K562 (cell line): ENCODE measurements at regions not wholly inside any gene's neighbourhood (a gene's known extent, or its start where the extent isn't known, plus 50 kb on each side); places are given as distances from the start of the nearest gene placed in this dataset.

Experiments
- ATAC-seq: fragments of 200-7000 bp; cut with Tn5 transposase; 3 replicates; pipeline ENCODE4 v1.9.1; 2020; ENCODE audit warnings: moderate library complexity
- BruUV-seq: library from RNA; stranded (reverse); fragments of 400-500 nt; replicated peaks from 2 replicates; lab custom pipeline; 2021; lab: Mats Ljungman, UMichigan
- CTCF ChIA-PET: fragments of 300-600 bp; formaldehyde crosslinking; extraction: SDS; loops from one replicate; lab custom pipeline; 2021; ENCODE audit warnings: low intra/inter-chr PET ratio; lab: Yijun Ruan, JAX
- POLR2A ChIA-PET: fragments of 300-600, 350-650 bp; sonication (Branson Sonifier 250); formaldehyde crosslinking; extraction: SDS; loops from one replicate; lab custom pipeline; 2021; ENCODE audit warnings: antibody characterized with exemption, inconsistent platforms; lab: Yijun Ruan, JAX
- DNase-seq, 4 experiments: peaks; one replicate each; pipeline versions ENCODE4 v3.0.0 to v3.0.0-alpha.2; 2011 to 2018; ENCODE audit warnings: low spot score in 3 of 4, mixed read lengths in 3 of 4; ENCODE audit errors: extremely low read depth in 1 of 4
- FAIRE-seq: peaks from 2 replicates; lab custom pipeline; 2011; peaks lifted over from hg19 to GRCh38; lab: Jason Lieb, UNC
- H2AFZ ChIP-seq: 2 replicates; pipeline ENCODE4 v1.6.0; 2011; ENCODE audit warnings: low read depth, low read length, control low read depth, inconsistent platforms
- H3K27ac ChIP-seq: fragments of 200-600 bp; 3 replicates; pipeline ENCODE4 v1.8.0; 2011; ENCODE audit warnings: low read depth, mild to moderate bottlenecking, control low read depth, inconsistent platforms, low read length, moderate library complexity, mixed read lengths; ENCODE audit errors: extremely low read depth
- H3K27me3 ChIP-seq, 2 experiments: fragments of 300-600 bp in 1 of 2; 2 replicates in 1 of 2; 3 replicates in 1 of 2; pipeline versions ENCODE4 v1.6.0 to v1.8.0; 2011; ENCODE audit warnings: inconsistent platforms in 2 of 2, low read length in 2 of 2, mild to moderate bottlenecking in 1 of 2, mixed read lengths in 1 of 2, moderate library complexity in 1 of 2; ENCODE audit not compliant: control insufficient read depth in 2 of 2, insufficient read depth in 2 of 2
- H3K36me3 ChIP-seq: fragments of 300-600 bp; 3 replicates; pipeline ENCODE4 v1.8.0; 2011; ENCODE audit warnings: mild to moderate bottlenecking, low read length, inconsistent platforms; ENCODE audit not compliant: control insufficient read depth, insufficient read depth
- H3K4me1 ChIP-seq, 2 experiments: fragments of 200-600 bp in 1 of 2; replicated peaks in 1 of 2; 2 replicates in 1 of 2; 3 replicates in 1 of 2; pipeline versions ENCODE4 v1.5.1 to v1.8.0; 2011; ENCODE audit warnings: inconsistent platforms in 2 of 2, low read length in 2 of 2, mild to moderate bottlenecking in 1 of 2, mixed read lengths in 1 of 2, moderate library complexity in 1 of 2; ENCODE audit not compliant: control insufficient read depth in 2 of 2, insufficient read depth in 2 of 2
- H3K4me2 ChIP-seq: 2 replicates; pipeline ENCODE4 v1.6.1; 2011; ENCODE audit warnings: low read length, control low read depth, inconsistent platforms, mixed read lengths; ENCODE audit not compliant: insufficient read depth
- H3K4me3 ChIP-seq: fragments of 200-600 bp; sonication (generic), shearing (Covaris generic); 2 replicates; pipeline ENCODE4 v1.5.1; 2016; ENCODE audit warnings: control low read depth, inconsistent platforms
- H3K79me2 ChIP-seq: fragments of 200-600 bp; 3 replicates; pipeline ENCODE4 v1.8.0; 2011; ENCODE audit warnings: low read length, inconsistent platforms; ENCODE audit not compliant: control insufficient read depth, insufficient read depth
- H3K9ac ChIP-seq, 2 experiments: 2 replicates each; pipeline versions ENCODE4 v1.6.0 to v1.6.1; 2011; ENCODE audit warnings: low read depth in 2 of 2, low read length in 2 of 2, control low read depth in 1 of 2, inconsistent platforms in 1 of 2, mild to moderate bottlenecking in 1 of 2, mixed read lengths in 1 of 2; ENCODE audit not compliant: insufficient read depth in 1 of 2
- H3K9me1 ChIP-seq: one replicate; pipeline ENCODE4 v1.6.0; 2011; ENCODE audit warnings: inconsistent platforms, mild to moderate bottlenecking, low read length, moderate library complexity; ENCODE audit not compliant: control insufficient read depth, insufficient read depth
- H3K9me3 ChIP-seq: replicated peaks from 2 replicates; pipeline ENCODE4 v1.5.1; 2011; ENCODE audit warnings: low read depth, low read length, inconsistent platforms; ENCODE audit not compliant: control insufficient read depth, insufficient read depth
- H4K20me1 ChIP-seq: replicated peaks from 2 replicates; pipeline ENCODE4 v1.6.1; 2011; ENCODE audit warnings: low read length, inconsistent platforms, mixed read lengths; ENCODE audit not compliant: control insufficient read depth, insufficient read depth
- HDAC1 ChIP-seq, 2 experiments: fragments of 450-650 bp; IDR thresholded peaks; 2 replicates each; pipeline ENCODE4 v1.6.1; 2016 to 2017; ENCODE audit warnings: inconsistent platforms in 1 of 2, mild to moderate bottlenecking in 1 of 2, moderate library complexity in 1 of 2
- HSF4 ChIP-seq: fragments of 250-450 bp; sonication (Bioruptor Pico); IDR thresholded peaks from 2 replicates; pipeline ENCODE4 v2.1.2; 2022; ENCODE audit warnings: mild to moderate bottlenecking, moderate library complexity, borderline replicate concordance
- KLF6 ChIP-seq: fragments of 250-450 bp; sonication (Bioruptor Pico); IDR thresholded peaks from 2 replicates; pipeline ENCODE4 v1.4.0; 2020; ENCODE audit warnings: mild to moderate bottlenecking, moderate library complexity, borderline replicate concordance
- LCOR ChIP-seq: sonication (generic); formaldehyde crosslinking; IDR thresholded peaks from 2 replicates; pipeline ENCODE4 v1.8.0; 2022; ENCODE audit warnings: mild to moderate bottlenecking, missing genetic modification reagents
- PML ChIP-seq: IDR thresholded peaks from 2 replicates; pipeline ENCODE4 v1.6.1; 2012; ENCODE audit warnings: low read length, inconsistent platforms
- RBBP5 ChIP-seq: fragments of 200-600 bp; sonication (generic); IDR thresholded peaks from 2 replicates; pipeline ENCODE4 v1.6.1; 2012; ENCODE audit warnings: borderline replicate concordance, mild to moderate bottlenecking, low read length, control low read depth, inconsistent platforms; ENCODE audit not compliant: insufficient read depth, poor library complexity, severe bottlenecking
- SIN3A ChIP-seq, 2 experiments: fragments of 150-350 bp in 1 of 2; IDR thresholded peaks; 2 replicates each; pipeline ENCODE4 v1.6.1; 2011 to 2016; ENCODE audit warnings: borderline replicate concordance in 2 of 2, low read depth in 2 of 2, low read length in 2 of 2, mild to moderate bottlenecking in 2 of 2, moderate library complexity in 2 of 2; ENCODE audit not compliant: control insufficient read depth in 1 of 2
- SNRNP70 ChIP-seq: fragments of 200-400 bp; formaldehyde crosslinking; optimal IDR thresholded peaks from 2 replicates; pipeline ENCODE3; 2017; ENCODE audit warnings: low read depth, low read length
- TBL1XR1 ChIP-seq, 2 experiments: IDR thresholded peaks; 2 replicates each; pipeline ENCODE4 v1.6.1; 2012; ENCODE audit warnings: improper control_type of control experiment in 2 of 2, low read length in 2 of 2, mild to moderate bottlenecking in 1 of 2
- ZBTB40 ChIP-seq, 2 experiments: fragments of 450-650 bp in 1 of 2; sonication (generic) in 1 of 2; formaldehyde crosslinking in 1 of 2; IDR thresholded peaks; 2 replicates each; pipeline versions ENCODE4 v1.7.1 to v1.9.0; 2016 to 2022; ENCODE audit warnings: inconsistent platforms in 1 of 2, mild to moderate bottlenecking in 1 of 2, missing genetic modification reagents in 1 of 2
- ZNF354B ChIP-seq: fragments of 250-450 bp; sonication (Bioruptor Pico); IDR thresholded peaks from 2 replicates; pipeline ENCODE4 v1.4.0; 2020
- ZNF445 ChIP-seq: fragments of 250-450 bp; sonication (Bioruptor Pico); IDR thresholded peaks from 2 replicates; pipeline ENCODE4 v1.4.0; 2020; ENCODE audit warnings: low read depth, mild to moderate bottlenecking, moderate library complexity
- ZSCAN32 ChIP-seq: fragments of 450-650 bp; formaldehyde crosslinking; IDR thresholded peaks from 2 replicates; pipeline ENCODE4 v1.4.0; 2020; ENCODE audit warnings: mild to moderate bottlenecking, moderate library complexity
- ZZZ3 ChIP-seq: fragments of 450-650 bp; IDR thresholded peaks from 2 replicates; pipeline ENCODE4 v1.6.1; 2016; ENCODE audit warnings: antibody characterized with exemption, mild to moderate bottlenecking, moderate library complexity
- WGBS: fragments of 100-300 bp; shearing (Covaris generic); methylation state at CpG from one replicate; pipeline ENCODE4 v1.1.6; 2016; ENCODE audit warnings: low coverage, mixed read lengths; ENCODE audit not compliant: insufficient coverage; ENCODE audit errors: missing lambda C conversion rate; 5-methylcytosine and 5-hydroxymethylcytosine counted together
- in situ Hi-C: fragments of 300-500 bp; cut with MboI; formaldehyde crosslinking; loops from 4 replicates; pipeline ENCODE4 v1.15.0; 2018; ENCODE audit warnings: inconsistent platforms, mixed read lengths
- intact Hi-C: fragments of 100-400 bp; cut with micrococcal nuclease; formaldehyde crosslinking; loops from 2 replicates; pipeline ENCODE4 v1.14.2; 2022

GRCh38 chr2:180583441-180584140 lies 396.8 kb upstream of the UBE2E3 start:
- in situ Hi-C loops = no loop called here
- Histone ChIP-seq H3K27ac (no peak overlapping the region), H3K27me3 (no peaks in the 10 kb centered on the region), H3K9me3 (no peaks in the 10 kb centered on the region), H3K4me1 (no peaks in the 10 kb centered on the region), H3K9me1 (no peaks in the 10 kb centered on the region), H2AFZ (no peak overlapping the region), H3K4me2 (no peak overlapping the region), H3K36me3 (no peaks in the 10 kb centered on the region), H3K4me3 (no peak overlapping the region), H3K79me2 (no peaks in the 10 kb centered on the region), H3K9ac (no peak overlapping the region), H4K20me1 (no peaks in the 10 kb centered on the region)
- 2% methylated on average over 2 of the region's 2 CpGs for WGBS
- ChIA-PET CTCF (no interaction called here), POLR2A (no interaction called here)
- intact Hi-C loops = no loop called here
- TF ChIP-seq LCOR (CRISPR knock-in tag) = no peak
- no peak for TF ChIP-seq ZBTB40 (IDR thresholded peaks at IDR 0.05)
- TF ChIP-seq ZBTB40 (CRISPR knock-in tag; IDR thresholded peaks at IDR 0.05) = no peak
- no peak for TF ChIP-seq ZZZ3
- TF ChIP-seq KLF6 (CRISPR knock-in tag) = no peak
- TF ChIP-seq TBL1XR1 (IDR thresholded peaks at IDR 0.05; ENCODE audit: low read length in 2 of 2) = no peak
- TF ChIP-seq RBBP5 = no peak
- TF ChIP-seq SNRNP70 = no peak
- no peak for TF ChIP-seq SIN3A (IDR thresholded peaks at IDR 0.05; ENCODE audit: borderline replicate concordance in 2 of 2, control insufficient read depth in 1 of 2, low read depth in 2 of 2, low read length in 2 of 2)
- TF ChIP-seq ZNF445 (CRISPR knock-in tag) = no peak
- TF ChIP-seq HDAC1 (IDR thresholded peaks at IDR 0.05) = no peak
- no peak for TF ChIP-seq HSF4 (CRISPR knock-in tag)
- TF ChIP-seq ZNF354B (CRISPR knock-in tag) = no peak
- TF ChIP-seq PML = no peak
- no peak for TF ChIP-seq ZSCAN32
- BruUV-seq = no TSS peak
- FAIRE-seq (peak; percentile 23), DNase-seq (no peak), ATAC-seq (no peak)
